ENCODE measurements at regions not wholly inside any gene's neighbourhood (a gene's known extent, or its start where the extent isn't known, plus 50 kb on each side); places are given as distances from the start of the nearest gene placed in this dataset.

GRCh38 chr7:155950898-155951553, 138.8 kb upstream of the SHH start:
- H3K36me3 Mint-ChIP-seq (ENCODE audit: low read depth): no peaks in the 10 kb centered on the region
- no peaks in the 10 kb centered on the region for H3K4me1 Mint-ChIP-seq (ENCODE audit: low read depth)
- H3K9me3 Mint-ChIP-seq: no peaks in the 10 kb centered on the region
- no peak for TF ChIP-seq CTCF (IDR thresholded peaks at IDR 0.05)
- H3K27ac Mint-ChIP-seq: no peak overlapping the region
- intact Hi-C loops (cut with micrococcal nuclease): no loop called here
- ChIA-PET CTCF (no interaction called here), POLR2A (no interaction called here)
- DNase-seq (no peak), ATAC-seq (no peak)
- no peak overlapping the region for H3K4me3 Mint-ChIP-seq
- H3K27me3 Mint-ChIP-seq: peaks cover 5% of the 10 kb centered on the region

DNA sequence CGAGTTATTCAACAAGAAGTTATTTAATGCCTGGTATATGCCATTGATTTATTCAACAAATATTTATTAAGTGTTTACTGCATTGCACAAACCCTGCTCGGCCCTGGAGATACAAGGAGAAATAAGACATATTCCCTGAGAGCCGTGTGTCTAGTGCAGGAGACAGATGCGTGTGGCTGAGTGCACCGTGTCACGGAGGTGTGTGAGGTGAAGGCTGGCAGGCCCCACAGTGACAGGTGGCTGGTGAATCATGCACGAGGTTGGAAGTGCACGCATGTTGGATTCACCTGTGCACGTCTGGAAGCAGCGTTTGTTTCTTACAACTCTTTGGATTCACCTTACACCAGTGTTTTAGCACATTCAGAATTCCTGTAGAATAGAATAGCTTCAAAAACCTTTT, 136.6 kb upstream of the SHH start:
- ATAC-seq (no peak), DNase-seq (no peak)
- H3K36me3 Mint-ChIP-seq (ENCODE audit: low read depth): no peaks in the 10 kb centered on the region
- peaks cover 10% of the 10 kb centered on the region for H3K4me1 Mint-ChIP-seq (ENCODE audit: low read depth)
- CTCF ChIA-PET: interaction anchor here (1.0 kb wide), 1 partner anchor 292 kb away, joined by 3 read pairs; no protein-coding TSS in a partner anchor
- H3K27ac Mint-ChIP-seq: no peak overlapping the region
- no peak overlapping the region for H3K4me3 Mint-ChIP-seq
- intact Hi-C loops (cut with micrococcal nuclease): no loop called here
- H3K27me3 Mint-ChIP-seq: peaks cover 5% of the 10 kb centered on the region
- POLR2A ChIA-PET: no interaction called here
- no peak for TF ChIP-seq CTCF (IDR thresholded peaks at IDR 0.05)
- H3K9me3 Mint-ChIP-seq: no peaks in the 10 kb centered on the region

DNA sequence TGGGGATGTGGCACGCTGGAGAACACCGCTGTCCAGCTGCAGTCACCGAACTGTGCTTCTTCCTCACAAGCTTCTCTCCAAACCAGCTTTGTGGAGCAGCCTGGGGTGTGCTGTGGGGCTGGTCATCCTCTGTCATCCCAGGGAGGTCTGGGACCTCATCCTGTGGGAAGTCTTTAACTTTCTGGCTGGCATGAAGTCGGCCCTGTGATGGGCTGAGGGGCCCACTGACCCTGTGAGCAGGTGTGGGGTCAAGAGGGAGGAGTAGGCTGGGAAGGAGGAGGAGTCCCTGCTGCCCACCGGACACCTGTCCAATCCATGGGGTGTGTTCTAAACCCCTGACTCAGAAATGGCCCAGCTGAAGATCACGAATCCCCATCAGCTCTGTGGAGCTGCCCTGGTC, 136.2 kb upstream of the SHH start:
- peaks cover 14% of the 10 kb centered on the region for H3K4me1 Mint-ChIP-seq (ENCODE audit: low read depth)
- intact Hi-C loops (cut with micrococcal nuclease): no loop called here
- ChIA-PET CTCF (interaction anchor here (1.0 kb wide), 1 partner anchor 292 kb away, joined by 3 read pairs; no protein-coding TSS in a partner anchor), POLR2A (no interaction called here)
- H3K27me3 Mint-ChIP-seq: peaks cover 5% of the 10 kb centered on the region
- no peak overlapping the region for H3K4me3 Mint-ChIP-seq
- no peak overlapping the region for H3K27ac Mint-ChIP-seq
- no peak for TF ChIP-seq CTCF (IDR thresholded peaks at IDR 0.05)
- no peaks in the 10 kb centered on the region for H3K36me3 Mint-ChIP-seq (ENCODE audit: low read depth)
- ATAC-seq (no peak), DNase-seq (no peak)
- H3K9me3 Mint-ChIP-seq: no peaks in the 10 kb centered on the region

- intact Hi-C loops (cut with micrococcal nuclease): no loop called here
- no peaks in the 10 kb centered on the region for H3K9me3 Mint-ChIP-seq
- peaks cover 7% of the 10 kb centered on the region for H3K27me3 Mint-ChIP-seq
- no peaks in the 10 kb centered on the region for H3K36me3 Mint-ChIP-seq (ENCODE audit: low read depth)
- no peak for TF ChIP-seq CTCF (IDR thresholded peaks at IDR 0.05)
- H3K27ac Mint-ChIP-seq: no peak overlapping the region
- CTCF ChIA-PET: no interaction called here
- H3K4me3 Mint-ChIP-seq: no peak overlapping the region
- POLR2A ChIA-PET: no interaction called here
- DNase-seq (no peak), ATAC-seq (no peak)
- peaks cover 17% of the 10 kb centered on the region for H3K4me1 Mint-ChIP-seq (ENCODE audit: low read depth)
Measured at GRCh38 chr7:155947051-155947450, 134.8 kb upstream of the SHH start.

GRCh38 chr7:155945670-155946325, 133.5 kb upstream of the SHH start:
- intact Hi-C loops (cut with micrococcal nuclease): no loop called here
- no peak for ATAC-seq
- ChIA-PET POLR2A (no interaction called here), CTCF (no interaction called here)
- Mint-ChIP-seq H3K9me3 (no peaks in the 10 kb centered on the region), H3K4me3 (no peak overlapping the region), H3K27me3 (peaks cover 12% of the 10 kb centered on the region), H3K27ac (no peak overlapping the region), H3K4me1 (ENCODE audit: low read depth) (peaks cover 17% of the 10 kb centered on the region), H3K36me3 (ENCODE audit: low read depth) (no peaks in the 10 kb centered on the region)
- TF ChIP-seq CTCF (IDR thresholded peaks at IDR 0.05): no peak
- no peak for DNase-seq
